SU-DHL-6 (cell line): ENCODE measurements at regions not wholly inside any gene's neighbourhood (a gene's known extent, or its start where the extent isn't known, plus 50 kb on each side); places are given as distances from the start of the nearest gene placed in this dataset.

Experiments
- H2AFZ ChIP-seq: fragments of 200-600 bp; sonication (generic); 2 replicates; pipeline ENCODE4 v1.6.1; 2014; ENCODE audit warnings: low read depth, mild to moderate bottlenecking, moderate library complexity, mixed read lengths, antibody characterized with exemption, low read length; ENCODE audit not compliant: severe bottlenecking
- H3F3A ChIP-seq: fragments of 200-600 bp; shearing (Covaris generic); 2 replicates; pipeline ENCODE4 v1.6.0; 2016; ENCODE audit warnings: antibody characterized with exemption, mild to moderate bottlenecking; ENCODE audit not compliant: insufficient read depth
- H3K27ac ChIP-seq: fragments of 200-600 bp; sonication (generic); 2 replicates; pipeline ENCODE4 v1.5.1; 2016; ENCODE audit warnings: low read depth, mild to moderate bottlenecking, low read length, moderate library complexity, mixed read lengths
- H3K27me3 ChIP-seq: fragments of 200-600 bp; sonication (generic), shearing (Covaris generic); 2 replicates; pipeline ENCODE4 v1.6.0; 2014; ENCODE audit warnings: mild to moderate bottlenecking, low read length
- H3K36me3 ChIP-seq: fragments of 200-600 bp; sonication (generic); 2 replicates; pipeline ENCODE4 v1.6.1; 2014; ENCODE audit warnings: mild to moderate bottlenecking, low read length, mixed read lengths
- H3K4me2 ChIP-seq: fragments of 300-600, 200-600 bp; shearing (Covaris generic), sonication (generic); 2 replicates; pipeline ENCODE4 v1.6.0; 2014; ENCODE audit warnings: low read length, low read depth, mild to moderate bottlenecking; ENCODE audit not compliant: poor library complexity, severe bottlenecking
- H3K4me3 ChIP-seq: fragments of 200-600 bp; sonication (generic); 2 replicates; pipeline ENCODE4 v1.5.1; 2014; ENCODE audit warnings: antibody characterized with exemption, low read length, mild to moderate bottlenecking, mixed read lengths; ENCODE audit not compliant: insufficient read depth, poor library complexity, severe bottlenecking
- H3K79me2 ChIP-seq: fragments of 200-600 bp; sonication (generic); 2 replicates; pipeline ENCODE4 v1.6.1; 2014; ENCODE audit warnings: mild to moderate bottlenecking, low read length, moderate library complexity; ENCODE audit not compliant: insufficient read depth
- H3K9ac ChIP-seq: fragments of 200-600 bp; sonication (generic); 2 replicates; pipeline ENCODE4 v1.7.0; 2014; ENCODE audit warnings: mild to moderate bottlenecking, low read length
- H3K9me2 ChIP-seq: fragments of 200-600 bp; sonication (generic); replicated peaks from 2 replicates; pipeline ENCODE4 v1.6.1; 2014; ENCODE audit warnings: low read length; ENCODE audit not compliant: insufficient read depth
- H3K9me3 ChIP-seq: fragments of 200-600 bp; sonication (generic); 2 replicates; pipeline ENCODE4 v1.6.1; 2014; ENCODE audit warnings: low read length, mixed read lengths; ENCODE audit not compliant: insufficient read depth
- H4K20me1 ChIP-seq: fragments of 200-600 bp; sonication (generic); 2 replicates; pipeline ENCODE4 v1.6.1; 2014; ENCODE audit warnings: low read depth, mild to moderate bottlenecking, antibody characterized with exemption, low read length, moderate library complexity, mixed read lengths
- EZH2phosphoT487 ChIP-seq: fragments of 200-600 bp; sonication (generic), shearing (Covaris generic); conservative IDR thresholded peaks from 2 replicates; pipeline ENCODE4 v1.6.1; 2018; ENCODE audit warnings: mild to moderate bottlenecking, antibody characterized with exemption, low read length, moderate library complexity, mixed read lengths
- TF ChIP-seq, protein P1 (sequence below): fragments of 200-600 bp; sonication (generic); IDR thresholded peaks from one replicate; pipeline ENCODE4 v1.5.1; 2017; ENCODE audit warnings: antibody characterized with exemption, mild to moderate bottlenecking, low read length, moderate library complexity; ENCODE audit not compliant: insufficient read depth, poor library complexity, severe bottlenecking

DNA sequence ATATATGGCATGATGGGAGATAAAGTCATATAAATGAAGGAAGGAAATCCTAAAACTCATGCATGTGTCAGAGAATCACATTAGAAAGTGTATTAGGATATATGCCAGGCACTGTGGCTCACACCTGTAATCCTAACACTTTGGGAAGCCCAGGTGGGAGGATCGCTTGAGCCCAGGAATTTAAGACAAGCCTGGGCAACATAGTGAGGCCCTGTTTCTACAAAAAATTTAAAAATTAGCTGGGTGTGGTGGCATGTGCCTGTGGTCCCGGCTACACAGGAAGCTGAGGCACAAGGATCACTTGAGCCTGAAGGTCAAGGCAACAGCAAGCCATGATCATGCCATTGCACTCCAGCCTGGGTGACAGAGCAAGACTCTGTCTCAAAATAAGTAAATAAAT is 130.3 kb upstream of the ARID2 start:
- Histone ChIP-seq H2AFZ (no peak overlapping the region), H3K27me3 (no peaks in the 10 kb centered on the region), H3F3A (no peaks in the 10 kb centered on the region), H3K9me3 (no peaks in the 10 kb centered on the region), H3K27ac (no peak overlapping the region), H3K36me3 (no peaks in the 10 kb centered on the region), H3K4me3 (no peak overlapping the region), H3K79me2 (no peaks in the 10 kb centered on the region), H3K4me2 (no peak overlapping the region), H4K20me1 (no peaks in the 10 kb centered on the region), H3K9ac (no peak overlapping the region), H3K9me2 (no peaks in the 10 kb centered on the region)
- TF ChIP-seq, protein P1, sequence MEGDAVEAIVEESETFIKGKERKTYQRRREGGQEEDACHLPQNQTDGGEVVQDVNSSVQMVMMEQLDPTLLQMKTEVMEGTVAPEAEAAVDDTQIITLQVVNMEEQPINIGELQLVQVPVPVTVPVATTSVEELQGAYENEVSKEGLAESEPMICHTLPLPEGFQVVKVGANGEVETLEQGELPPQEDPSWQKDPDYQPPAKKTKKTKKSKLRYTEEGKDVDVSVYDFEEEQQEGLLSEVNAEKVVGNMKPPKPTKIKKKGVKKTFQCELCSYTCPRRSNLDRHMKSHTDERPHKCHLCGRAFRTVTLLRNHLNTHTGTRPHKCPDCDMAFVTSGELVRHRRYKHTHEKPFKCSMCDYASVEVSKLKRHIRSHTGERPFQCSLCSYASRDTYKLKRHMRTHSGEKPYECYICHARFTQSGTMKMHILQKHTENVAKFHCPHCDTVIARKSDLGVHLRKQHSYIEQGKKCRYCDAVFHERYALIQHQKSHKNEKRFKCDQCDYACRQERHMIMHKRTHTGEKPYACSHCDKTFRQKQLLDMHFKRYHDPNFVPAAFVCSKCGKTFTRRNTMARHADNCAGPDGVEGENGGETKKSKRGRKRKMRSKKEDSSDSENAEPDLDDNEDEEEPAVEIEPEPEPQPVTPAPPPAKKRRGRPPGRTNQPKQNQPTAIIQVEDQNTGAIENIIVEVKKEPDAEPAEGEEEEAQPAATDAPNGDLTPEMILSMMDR = no peak
- no peak for TF ChIP-seq EZH2phosphoT487

DNA sequence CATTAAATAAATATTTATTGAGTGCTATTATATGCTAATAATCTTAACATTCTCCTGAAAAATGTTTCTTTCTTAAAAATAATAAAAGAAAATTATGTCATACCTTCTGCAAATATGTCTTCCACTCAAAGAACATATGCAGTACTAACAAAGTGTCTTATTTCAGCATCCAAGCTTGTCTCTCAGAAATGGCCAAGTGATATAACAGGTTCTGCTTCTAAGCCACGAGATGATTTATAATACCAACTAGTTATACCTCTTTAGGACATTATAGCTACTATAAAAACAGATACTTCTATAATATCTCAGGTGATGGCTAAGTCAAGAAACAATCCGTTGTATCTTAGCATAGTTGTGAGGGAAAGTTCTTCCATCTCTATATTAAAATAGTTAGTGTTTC is 128.1 kb upstream of the ARID2 start:
- Histone ChIP-seq H3K79me2 (no peaks in the 10 kb centered on the region), H2AFZ (no peak overlapping the region), H3K4me2 (no peak overlapping the region), H3K9ac (no peak overlapping the region), H3K27me3 (no peaks in the 10 kb centered on the region), H4K20me1 (no peaks in the 10 kb centered on the region), H3K36me3 (no peaks in the 10 kb centered on the region), H3K4me3 (no peak overlapping the region), H3K9me3 (no peaks in the 10 kb centered on the region), H3K27ac (no peak overlapping the region), H3K9me2 (no peaks in the 10 kb centered on the region), H3F3A (no peaks in the 10 kb centered on the region)
- TF ChIP-seq, protein P1 = no peak
- TF ChIP-seq EZH2phosphoT487 = no peak

DNA sequence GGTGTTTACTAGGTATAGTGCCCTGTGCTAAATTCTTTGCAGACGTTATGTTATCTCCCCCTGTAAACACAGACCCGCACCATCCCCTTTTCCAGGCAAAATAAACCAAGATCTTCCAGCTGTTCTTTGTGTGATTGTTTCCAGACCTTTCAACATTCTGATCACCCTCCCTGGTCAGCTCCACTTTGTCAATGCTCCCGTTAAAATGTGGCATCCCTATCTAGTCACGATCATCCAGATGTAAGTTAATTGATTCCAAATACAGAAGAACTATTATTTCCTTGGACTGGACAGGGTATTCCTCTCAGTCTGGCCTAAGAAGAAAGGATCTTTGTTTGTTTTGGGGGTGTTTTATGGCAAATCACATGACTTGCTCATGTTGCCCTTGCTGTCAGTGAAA is 127.6 kb upstream of the ARID2 start:
- Histone ChIP-seq H3K9me3 (no peaks in the 10 kb centered on the region), H3F3A (no peaks in the 10 kb centered on the region), H3K9ac (no peak overlapping the region), H3K36me3 (no peaks in the 10 kb centered on the region), H3K79me2 (no peaks in the 10 kb centered on the region), H3K27ac (no peak overlapping the region), H4K20me1 (no peaks in the 10 kb centered on the region), H3K27me3 (no peaks in the 10 kb centered on the region), H3K4me3 (no peak overlapping the region), H3K9me2 (no peaks in the 10 kb centered on the region), H2AFZ (no peak overlapping the region), H3K4me2 (no peak overlapping the region)
- TF ChIP-seq EZH2phosphoT487 = no peak
- TF ChIP-seq, protein P1 = no peak

DNA sequence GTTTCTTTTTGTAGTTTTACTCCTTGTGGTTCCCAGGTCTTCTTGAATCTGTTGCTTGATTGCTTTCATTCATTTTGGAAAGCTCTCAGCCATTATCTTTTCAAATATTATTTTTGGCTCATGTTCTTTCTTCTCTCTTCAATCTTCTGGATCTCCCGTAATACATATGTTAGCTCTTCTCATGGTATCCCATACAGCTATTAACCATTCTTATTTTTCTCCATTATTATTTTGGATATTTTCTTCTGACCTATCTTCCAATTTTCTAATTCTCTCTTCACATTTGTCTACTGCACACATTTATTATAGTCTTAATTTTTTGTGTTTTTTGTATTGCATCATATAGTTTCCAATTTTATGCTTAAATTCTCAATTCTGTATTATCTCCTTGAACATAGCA is 123.9 kb upstream of the ARID2 start:
- Histone ChIP-seq H2AFZ (no peak overlapping the region), H3K4me2 (no peak overlapping the region), H3F3A (no peaks in the 10 kb centered on the region), H3K27ac (no peak overlapping the region), H3K4me3 (no peak overlapping the region), H3K9me2 (no peaks in the 10 kb centered on the region), H3K36me3 (no peaks in the 10 kb centered on the region), H4K20me1 (no peaks in the 10 kb centered on the region), H3K9ac (no peak overlapping the region), H3K9me3 (no peaks in the 10 kb centered on the region), H3K27me3 (no peaks in the 10 kb centered on the region), H3K79me2 (no peaks in the 10 kb centered on the region)
- no peak for TF ChIP-seq EZH2phosphoT487
- TF ChIP-seq, protein P1 = no peak
